ENCODE measurements at regions not wholly inside any gene's neighbourhood (a gene's known extent, or its start where the extent isn't known, plus 50 kb on each side); places are given as distances from the start of the nearest gene placed in this dataset.

DNA sequence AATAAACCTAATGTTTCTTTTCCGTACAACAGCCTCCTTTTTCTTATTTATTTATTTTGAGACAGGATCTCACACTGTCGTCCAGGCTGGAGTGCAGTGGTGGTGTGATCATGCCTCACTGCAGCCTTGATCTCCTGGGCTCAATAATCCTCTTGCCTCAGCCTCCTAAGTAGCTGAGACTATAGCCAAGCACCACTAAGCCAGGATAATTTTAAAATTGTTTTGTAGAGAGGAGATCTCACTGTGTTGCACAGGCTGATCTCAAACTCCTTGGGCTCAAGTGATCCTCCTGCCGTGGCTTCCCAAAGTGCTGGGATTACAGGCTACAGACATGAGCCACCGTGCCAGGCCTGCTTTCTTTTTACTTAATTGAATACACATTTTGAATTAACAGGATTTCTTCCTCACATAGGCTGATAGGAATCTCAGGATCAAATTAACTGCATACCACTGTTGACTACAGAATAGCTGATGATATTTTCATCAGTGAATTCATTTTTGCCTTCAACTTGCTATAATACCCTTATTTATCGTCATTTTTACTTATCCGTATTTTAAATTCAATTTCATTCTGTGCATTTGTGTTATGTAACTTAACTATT is 2010.5 kb downstream of the NCAM2 start:
- H3K36me3 Mint-ChIP-seq (ENCODE audit: insufficient read depth), result no peaks in the 10 kb centered on the region
- TF ChIP-seq, protein P1, sequence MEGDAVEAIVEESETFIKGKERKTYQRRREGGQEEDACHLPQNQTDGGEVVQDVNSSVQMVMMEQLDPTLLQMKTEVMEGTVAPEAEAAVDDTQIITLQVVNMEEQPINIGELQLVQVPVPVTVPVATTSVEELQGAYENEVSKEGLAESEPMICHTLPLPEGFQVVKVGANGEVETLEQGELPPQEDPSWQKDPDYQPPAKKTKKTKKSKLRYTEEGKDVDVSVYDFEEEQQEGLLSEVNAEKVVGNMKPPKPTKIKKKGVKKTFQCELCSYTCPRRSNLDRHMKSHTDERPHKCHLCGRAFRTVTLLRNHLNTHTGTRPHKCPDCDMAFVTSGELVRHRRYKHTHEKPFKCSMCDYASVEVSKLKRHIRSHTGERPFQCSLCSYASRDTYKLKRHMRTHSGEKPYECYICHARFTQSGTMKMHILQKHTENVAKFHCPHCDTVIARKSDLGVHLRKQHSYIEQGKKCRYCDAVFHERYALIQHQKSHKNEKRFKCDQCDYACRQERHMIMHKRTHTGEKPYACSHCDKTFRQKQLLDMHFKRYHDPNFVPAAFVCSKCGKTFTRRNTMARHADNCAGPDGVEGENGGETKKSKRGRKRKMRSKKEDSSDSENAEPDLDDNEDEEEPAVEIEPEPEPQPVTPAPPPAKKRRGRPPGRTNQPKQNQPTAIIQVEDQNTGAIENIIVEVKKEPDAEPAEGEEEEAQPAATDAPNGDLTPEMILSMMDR (IDR thresholded peaks at IDR 0.05; ENCODE audit: unreplicated experiment), result no peak
- H3K4me3 Mint-ChIP-seq (ENCODE audit: low read depth), result no peak overlapping the region
- DNase-seq (ENCODE audit: low spot score, unreplicated experiment), result no peak
- no peaks in the 10 kb centered on the region for H3K27me3 Mint-ChIP-seq
- peaks cover 4% of the 10 kb centered on the region for H3K9me3 Mint-ChIP-seq (ENCODE audit: low read depth)
- peaks cover 12% of the 10 kb centered on the region for H3K4me1 Mint-ChIP-seq (ENCODE audit: low read depth)
- no peak overlapping the region for H3K27ac Mint-ChIP-seq

DNA sequence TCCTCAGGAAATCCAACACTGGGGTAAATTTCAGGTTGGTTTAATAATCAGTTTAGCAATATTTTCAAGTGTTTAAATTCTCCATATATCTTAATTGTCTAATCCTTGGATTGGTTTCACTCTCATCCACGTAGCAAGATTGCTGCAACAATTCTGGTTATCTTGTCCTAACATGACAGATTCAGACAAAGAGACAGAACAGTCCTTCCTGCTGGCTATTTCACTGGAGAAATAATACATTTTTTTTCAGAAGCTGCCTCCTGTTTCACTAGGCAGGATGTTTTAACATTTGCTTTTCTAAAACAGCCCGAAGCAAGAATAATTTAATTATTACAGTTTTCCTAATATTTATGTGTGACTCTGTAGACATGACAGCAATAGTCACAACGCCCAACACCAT is 2011.2 kb downstream of the NCAM2 start:
- Mint-ChIP-seq H3K9me3 (ENCODE audit: low read depth) (peaks cover 4% of the 10 kb centered on the region), H3K4me1 (ENCODE audit: low read depth) (peaks cover 13% of the 10 kb centered on the region)

DNA sequence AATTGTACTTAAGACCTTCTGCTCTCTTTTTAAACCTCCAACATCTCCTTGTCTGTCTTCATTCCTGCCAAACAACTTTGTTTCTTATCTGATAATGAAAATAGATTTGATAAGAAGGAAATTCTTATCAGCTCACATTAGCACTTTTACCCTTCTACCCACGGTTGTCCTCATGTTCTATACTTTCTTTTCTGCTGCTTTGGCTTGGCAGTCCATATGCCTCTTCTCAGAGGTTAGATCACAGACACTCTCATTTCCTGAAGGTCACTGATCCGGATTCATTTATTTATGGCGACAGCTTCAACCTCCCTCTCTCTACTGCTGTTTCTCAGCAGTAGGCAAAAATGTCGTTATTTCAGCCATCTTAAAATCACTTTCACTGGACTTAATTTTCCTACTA is 2015.8 kb downstream of the NCAM2 start:
- TF ChIP-seq, protein P1 (IDR thresholded peaks at IDR 0.05; ENCODE audit: unreplicated experiment), result no peak
- Mint-ChIP-seq H3K27ac (no peak overlapping the region), H3K27me3 (no peaks in the 10 kb centered on the region), H3K4me1 (ENCODE audit: low read depth) (peaks cover 13% of the 10 kb centered on the region), H3K4me3 (ENCODE audit: low read depth) (no peak overlapping the region), H3K36me3 (ENCODE audit: insufficient read depth) (no peaks in the 10 kb centered on the region), H3K9me3 (ENCODE audit: low read depth) (no peaks in the 10 kb centered on the region)
- no peak for DNase-seq (ENCODE audit: low spot score, unreplicated experiment)

More for the DNA sequence above, 2011.2 kb downstream of the NCAM2 start:
- no peaks in the 10 kb centered on the region for H3K27me3 Mint-ChIP-seq
- H3K36me3 Mint-ChIP-seq (ENCODE audit: insufficient read depth), result no peaks in the 10 kb centered on the region
- no peak overlapping the region for H3K27ac Mint-ChIP-seq
- DNase-seq (ENCODE audit: low spot score, unreplicated experiment), result no peak
- H3K4me3 Mint-ChIP-seq (ENCODE audit: low read depth), result no peak overlapping the region
- TF ChIP-seq, protein P1 (IDR thresholded peaks at IDR 0.05; ENCODE audit: unreplicated experiment), result no peak

DNA sequence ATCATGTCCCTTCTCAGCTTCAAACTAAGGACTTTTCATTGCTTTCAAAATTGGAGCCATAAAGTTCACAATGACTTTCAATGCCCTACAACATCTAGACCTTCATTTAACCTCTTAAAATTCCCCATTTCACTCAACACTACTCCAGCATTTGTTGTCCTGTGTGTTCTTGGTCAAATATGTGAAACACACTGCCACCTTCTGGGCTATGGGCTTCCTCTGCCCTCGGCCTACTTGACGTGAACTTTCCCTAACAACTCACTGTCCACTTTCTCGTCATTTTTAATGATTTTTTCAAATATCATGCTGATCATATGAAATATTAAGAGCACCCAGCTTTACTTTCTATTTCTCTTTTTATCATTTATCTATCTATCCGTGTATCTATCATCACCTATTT is 2018.4 kb downstream of the NCAM2 start:
- no peak overlapping the region for H3K4me3 Mint-ChIP-seq (ENCODE audit: low read depth)
- H3K9me3 Mint-ChIP-seq (ENCODE audit: low read depth), result no peaks in the 10 kb centered on the region
- no peaks in the 10 kb centered on the region for H3K36me3 Mint-ChIP-seq (ENCODE audit: insufficient read depth)
- TF ChIP-seq, protein P1 (IDR thresholded peaks at IDR 0.05; ENCODE audit: unreplicated experiment), result peak; percentile 60
- DNase-seq (ENCODE audit: low spot score, unreplicated experiment), result no peak
- H3K27ac Mint-ChIP-seq, result no peak overlapping the region
- H3K4me1 Mint-ChIP-seq (ENCODE audit: low read depth), result peaks cover 11% of the 10 kb centered on the region
- H3K27me3 Mint-ChIP-seq, result no peaks in the 10 kb centered on the region

DNA sequence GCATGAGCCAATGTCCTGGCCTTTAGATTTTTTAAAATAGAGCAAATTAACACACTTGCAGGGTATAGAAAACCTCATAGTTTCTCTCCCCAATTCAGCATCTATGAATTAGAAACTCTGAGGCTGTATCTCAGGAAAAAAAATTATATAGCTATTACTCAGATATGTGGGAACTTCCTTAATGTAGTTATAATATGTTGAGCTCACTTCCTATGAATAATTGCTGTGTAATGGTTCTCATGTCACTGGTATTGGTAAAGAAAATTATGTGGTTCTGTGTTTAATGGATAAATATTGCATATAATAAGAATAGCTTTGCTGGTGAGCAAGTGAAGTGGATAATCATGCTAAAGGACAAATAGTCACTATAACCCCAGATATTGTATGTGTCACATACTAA is 2019.8 kb downstream of the NCAM2 start:
- TF ChIP-seq, protein P1 (IDR thresholded peaks at IDR 0.05; ENCODE audit: unreplicated experiment), result no peak
- no peaks in the 10 kb centered on the region for H3K27me3 Mint-ChIP-seq
- H3K27ac Mint-ChIP-seq, result no peak overlapping the region
- H3K36me3 Mint-ChIP-seq (ENCODE audit: insufficient read depth), result no peaks in the 10 kb centered on the region
- DNase-seq (ENCODE audit: low spot score, unreplicated experiment), result no peak
- H3K4me1 Mint-ChIP-seq (ENCODE audit: low read depth), result peaks cover 11% of the 10 kb centered on the region
- H3K4me3 Mint-ChIP-seq (ENCODE audit: low read depth), result no peak overlapping the region
- peaks cover 2% of the 10 kb centered on the region for H3K9me3 Mint-ChIP-seq (ENCODE audit: low read depth)

Data from progenitor cell of endocrine pancreas (in vitro differentiated cells).